ENCODE measurements at regions not wholly inside any gene's neighbourhood (a gene's known extent, or its start where the extent isn't known, plus 50 kb on each side); places are given as distances from the start of the nearest gene placed in this dataset.

GRCh38 chr7:54354436-54354835, 187.7 kb upstream of the VSTM2A start:
- DNase-seq (ENCODE audit: low spot score) (no peak), ATAC-seq (ENCODE audit: low read depth) (no peak)
- Histone ChIP-seq H3K4me3 (ENCODE audit: severe bottlenecking) (no peak overlapping the region), H3K4me1 (ENCODE audit: insufficient read depth, poor library complexity, severe bottlenecking) (peaks cover 5% of the 10 kb centered on the region), H3K36me3 (ENCODE audit: low read depth) (no peaks in the 10 kb centered on the region), H3K9me3 (ENCODE audit: severe bottlenecking) (no peaks in the 10 kb centered on the region), H3K27me3 (ENCODE audit: insufficient read depth, poor library complexity, severe bottlenecking) (no peaks in the 10 kb centered on the region), H3K27ac (ENCODE audit: poor library complexity, severe bottlenecking) (no peak overlapping the region)
- no peak for TF ChIP-seq CTCF (IDR thresholded peaks at IDR 0.05; ENCODE audit: poor library complexity, severe bottlenecking)

GRCh38 chr7:54355842-54356241, 186.3 kb upstream of the VSTM2A start:
- DNase-seq (ENCODE audit: low spot score) = no peak
- H3K27me3 ChIP-seq (ENCODE audit: insufficient read depth, poor library complexity, severe bottlenecking) = no peaks in the 10 kb centered on the region
- no peaks in the 10 kb centered on the region for H3K9me3 ChIP-seq (ENCODE audit: severe bottlenecking)
- no peaks in the 10 kb centered on the region for H3K4me1 ChIP-seq (ENCODE audit: insufficient read depth, poor library complexity, severe bottlenecking)
- no peak for TF ChIP-seq CTCF (IDR thresholded peaks at IDR 0.05; ENCODE audit: poor library complexity, severe bottlenecking)
- no peak for ATAC-seq (ENCODE audit: low read depth)
- H3K27ac ChIP-seq (ENCODE audit: poor library complexity, severe bottlenecking) = no peak overlapping the region
- H3K4me3 ChIP-seq (ENCODE audit: severe bottlenecking) = no peak overlapping the region
- H3K36me3 ChIP-seq (ENCODE audit: low read depth) = no peaks in the 10 kb centered on the region

GRCh38 chr7:54360075-54360840, 181.9 kb upstream of the VSTM2A start:
- no peak for TF ChIP-seq CTCF (IDR thresholded peaks at IDR 0.05; ENCODE audit: poor library complexity, severe bottlenecking)
- ATAC-seq (ENCODE audit: low read depth) (no peak), DNase-seq (ENCODE audit: low spot score) (no peak)
- Histone ChIP-seq H3K27me3 (ENCODE audit: insufficient read depth, poor library complexity, severe bottlenecking) (no peaks in the 10 kb centered on the region), H3K4me1 (ENCODE audit: insufficient read depth, poor library complexity, severe bottlenecking) (no peaks in the 10 kb centered on the region), H3K27ac (ENCODE audit: poor library complexity, severe bottlenecking) (no peak overlapping the region), H3K36me3 (ENCODE audit: low read depth) (no peaks in the 10 kb centered on the region), H3K9me3 (ENCODE audit: severe bottlenecking) (no peaks in the 10 kb centered on the region), H3K4me3 (ENCODE audit: severe bottlenecking) (no peak overlapping the region)

GRCh38 chr7:54390565-54390964, 151.6 kb upstream of the VSTM2A start:
- no peaks in the 10 kb centered on the region for H3K9me3 ChIP-seq (ENCODE audit: severe bottlenecking)
- H3K27me3 ChIP-seq (ENCODE audit: insufficient read depth, poor library complexity, severe bottlenecking) = no peaks in the 10 kb centered on the region
- no peak for TF ChIP-seq CTCF (IDR thresholded peaks at IDR 0.05; ENCODE audit: poor library complexity, severe bottlenecking)
- H3K27ac ChIP-seq (ENCODE audit: poor library complexity, severe bottlenecking) = peak overlapping the region; percentile 45
- DNase-seq (ENCODE audit: low spot score) (no peak), ATAC-seq (ENCODE audit: low read depth) (peak; percentile 74)
- no peak overlapping the region for H3K4me3 ChIP-seq (ENCODE audit: severe bottlenecking)
- no peaks in the 10 kb centered on the region for H3K36me3 ChIP-seq (ENCODE audit: low read depth)
- H3K4me1 ChIP-seq (ENCODE audit: insufficient read depth, poor library complexity, severe bottlenecking) = peaks cover 8% of the 10 kb centered on the region

- no peaks in the 10 kb centered on the region for H3K9me3 ChIP-seq (ENCODE audit: severe bottlenecking)
- H3K36me3 ChIP-seq (ENCODE audit: low read depth) = no peaks in the 10 kb centered on the region
- no peaks in the 10 kb centered on the region for H3K27me3 ChIP-seq (ENCODE audit: insufficient read depth, poor library complexity, severe bottlenecking)
- DNase-seq (ENCODE audit: low spot score) (no peak), ATAC-seq (ENCODE audit: low read depth) (no peak)
- peaks cover 8% of the 10 kb centered on the region for H3K4me1 ChIP-seq (ENCODE audit: insufficient read depth, poor library complexity, severe bottlenecking)
- H3K27ac ChIP-seq (ENCODE audit: poor library complexity, severe bottlenecking) = no peak overlapping the region
- no peak overlapping the region for H3K4me3 ChIP-seq (ENCODE audit: severe bottlenecking)
- no peak for TF ChIP-seq CTCF (IDR thresholded peaks at IDR 0.05; ENCODE audit: poor library complexity, severe bottlenecking)
Measured at GRCh38 chr7:54392935-54393334, 149.2 kb upstream of the VSTM2A start.
